Panc1 (cell line): ENCODE measurements at regions not wholly inside any gene's neighbourhood (a gene's known extent, or its start where the extent isn't known, plus 50 kb on each side); places are given as distances from the start of the nearest gene placed in this dataset.

Experiments
- ATAC-seq: fragments of 200-7000 bp; cut with Tn5 transposase; 2 replicates; pipeline ENCODE4 v1.9.1; 2020; ENCODE audit warnings: mild to moderate bottlenecking, moderate library complexity
- BruUV-seq: library from RNA; stranded (reverse); fragments of 400-500 nt; replicated peaks from 2 replicates; lab custom pipeline; 2021; lab: Mats Ljungman, UMichigan
- CTCF ChIA-PET: fragments of 300-600 bp; sonication (Branson Sonifier 250); formaldehyde crosslinking; loops from one replicate; lab custom pipeline; 2022; ENCODE audit warnings: antibody characterized with exemption; lab: Charles Lee
- POLR2A ChIA-PET: fragments of 300-600 bp; sonication (Branson Sonifier 250); formaldehyde crosslinking; loops from one replicate; lab custom pipeline; 2022; ENCODE audit warnings: antibody characterized with exemption; lab: Charles Lee
- DNase-seq: peaks from one replicate; pipeline ENCODE4 v3.0.0-alpha.2; 2010; ENCODE audit warnings: low read depth, low spot score
- H3K27ac ChIP-seq: 2 replicates; pipeline ENCODE4 v1.5.1; 2011; ENCODE audit warnings: mild to moderate bottlenecking, low read length, inconsistent platforms
- H3K27me3 ChIP-seq: fragments of 200-500 bp; sonication (Bioruptor generic); 2 replicates; pipeline ENCODE4 v1.6.0; 2014; ENCODE audit warnings: low read length, inconsistent platforms; ENCODE audit not compliant: control insufficient read depth, insufficient read depth
- H3K36me3 ChIP-seq: fragments of 200-500 bp; sonication (Bioruptor generic); 2 replicates; pipeline ENCODE4 v1.5.1; 2014; ENCODE audit warnings: inconsistent platforms, mild to moderate bottlenecking, low read length, moderate library complexity; ENCODE audit not compliant: control insufficient read depth, insufficient read depth
- H3K4me1 ChIP-seq: 2 replicates; pipeline ENCODE4 v1.5.1; 2011; ENCODE audit warnings: inconsistent platforms, mild to moderate bottlenecking, low read length, moderate library complexity; ENCODE audit not compliant: control insufficient read depth, insufficient read depth
- H3K4me3 ChIP-seq, 2 experiments: 2 replicates each; pipeline ENCODE4 v1.5.1; 2011 to 2012; ENCODE audit warnings: low read depth in 2 of 2, low read length in 2 of 2, mild to moderate bottlenecking in 2 of 2, inconsistent platforms in 1 of 2, moderate library complexity in 1 of 2
- H3K9me3 ChIP-seq: fragments of 200-500 bp; sonication (Bioruptor generic); 2 replicates; pipeline ENCODE4 v1.5.1; 2014; ENCODE audit warnings: low read depth, mild to moderate bottlenecking, inconsistent platforms, low read length, moderate library complexity; ENCODE audit not compliant: control insufficient read depth, insufficient read depth
- POLR2AphosphoS5 ChIP-seq: IDR thresholded peaks from 2 replicates; pipeline ENCODE4 v1.6.1; 2012; ENCODE audit warnings: mild to moderate bottlenecking, low read depth, low read length, moderate library complexity
- SIN3A ChIP-seq: IDR thresholded peaks from 2 replicates; pipeline ENCODE4 v1.6.1; 2012; ENCODE audit warnings: low read depth, mild to moderate bottlenecking, low read length, moderate library complexity, borderline replicate concordance; ENCODE audit not compliant: insufficient read depth
- TCF7L2 ChIP-seq: IDR thresholded peaks from 2 replicates; pipeline ENCODE4 v1.6.1; 2011; ENCODE audit warnings: mild to moderate bottlenecking, low read depth, low read length, inconsistent platforms
- in situ Hi-C: cut with HindIII; loops from 2 replicates; pipeline ENCODE4 v1.10.0; 2016; ENCODE audit warnings: low sequenced_read_pairs, low pct_unique_long_range_greater_than_20kb
- intact Hi-C: fragments of 100-400 bp; cut with micrococcal nuclease; formaldehyde crosslinking; loops from one replicate; pipeline ENCODE4 v1.10.0; 2022; ENCODE audit not compliant: unreplicated experiment
- TF ChIP-seq, protein P1 (sequence below): fragments of 450-650 bp; IDR thresholded peaks from 2 replicates; pipeline ENCODE4 v1.5.1; 2017; ENCODE audit warnings: mild to moderate bottlenecking
- TF ChIP-seq, protein P2 (sequence below), 2 experiments: IDR thresholded peaks; 2 replicates each; pipeline ENCODE4 v1.6.1; 2011 to 2012; ENCODE audit warnings: low read depth in 2 of 2, control low read depth in 1 of 2, low read length in 1 of 2, mild to moderate bottlenecking in 1 of 2, moderate library complexity in 1 of 2; ENCODE audit not compliant: insufficient read depth in 1 of 2

DNA sequence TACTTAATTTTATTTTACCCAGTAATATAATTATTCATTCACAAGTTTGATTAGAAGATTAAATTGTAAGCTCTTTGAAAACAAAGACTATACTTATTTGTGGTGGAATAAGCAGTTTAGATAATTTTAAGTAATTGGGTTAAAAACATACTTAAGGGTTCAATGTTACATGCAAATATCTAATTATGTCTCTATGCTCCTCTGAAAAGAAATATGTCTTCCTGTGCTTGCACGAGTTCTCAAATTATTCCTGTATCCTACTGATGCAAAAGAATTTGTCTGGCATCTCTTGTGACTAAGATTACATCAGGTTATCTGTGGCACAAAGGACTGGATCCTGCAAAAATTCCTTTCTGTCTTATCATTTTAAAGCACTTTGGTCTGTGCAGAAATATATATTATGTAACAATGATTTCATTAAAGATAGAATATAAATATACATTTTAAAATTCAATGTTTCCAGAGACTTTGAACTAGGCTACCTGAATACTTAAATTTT is 416.7 kb downstream of the COL11A1 start:
- CTCF ChIA-PET, result no interaction called here
- in situ Hi-C loops, result no loop called here
- no peaks in the 10 kb centered on the region for H3K27me3 ChIP-seq
- no peak for DNase-seq
- no peaks in the 10 kb centered on the region for H3K4me1 ChIP-seq
- TF ChIP-seq POLR2AphosphoS5 (no peak), SIN3A (no peak), TCF7L2 (no peak)
- TF ChIP-seq, protein P1, sequence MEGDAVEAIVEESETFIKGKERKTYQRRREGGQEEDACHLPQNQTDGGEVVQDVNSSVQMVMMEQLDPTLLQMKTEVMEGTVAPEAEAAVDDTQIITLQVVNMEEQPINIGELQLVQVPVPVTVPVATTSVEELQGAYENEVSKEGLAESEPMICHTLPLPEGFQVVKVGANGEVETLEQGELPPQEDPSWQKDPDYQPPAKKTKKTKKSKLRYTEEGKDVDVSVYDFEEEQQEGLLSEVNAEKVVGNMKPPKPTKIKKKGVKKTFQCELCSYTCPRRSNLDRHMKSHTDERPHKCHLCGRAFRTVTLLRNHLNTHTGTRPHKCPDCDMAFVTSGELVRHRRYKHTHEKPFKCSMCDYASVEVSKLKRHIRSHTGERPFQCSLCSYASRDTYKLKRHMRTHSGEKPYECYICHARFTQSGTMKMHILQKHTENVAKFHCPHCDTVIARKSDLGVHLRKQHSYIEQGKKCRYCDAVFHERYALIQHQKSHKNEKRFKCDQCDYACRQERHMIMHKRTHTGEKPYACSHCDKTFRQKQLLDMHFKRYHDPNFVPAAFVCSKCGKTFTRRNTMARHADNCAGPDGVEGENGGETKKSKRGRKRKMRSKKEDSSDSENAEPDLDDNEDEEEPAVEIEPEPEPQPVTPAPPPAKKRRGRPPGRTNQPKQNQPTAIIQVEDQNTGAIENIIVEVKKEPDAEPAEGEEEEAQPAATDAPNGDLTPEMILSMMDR, result no peak
- TF ChIP-seq, protein P2, sequence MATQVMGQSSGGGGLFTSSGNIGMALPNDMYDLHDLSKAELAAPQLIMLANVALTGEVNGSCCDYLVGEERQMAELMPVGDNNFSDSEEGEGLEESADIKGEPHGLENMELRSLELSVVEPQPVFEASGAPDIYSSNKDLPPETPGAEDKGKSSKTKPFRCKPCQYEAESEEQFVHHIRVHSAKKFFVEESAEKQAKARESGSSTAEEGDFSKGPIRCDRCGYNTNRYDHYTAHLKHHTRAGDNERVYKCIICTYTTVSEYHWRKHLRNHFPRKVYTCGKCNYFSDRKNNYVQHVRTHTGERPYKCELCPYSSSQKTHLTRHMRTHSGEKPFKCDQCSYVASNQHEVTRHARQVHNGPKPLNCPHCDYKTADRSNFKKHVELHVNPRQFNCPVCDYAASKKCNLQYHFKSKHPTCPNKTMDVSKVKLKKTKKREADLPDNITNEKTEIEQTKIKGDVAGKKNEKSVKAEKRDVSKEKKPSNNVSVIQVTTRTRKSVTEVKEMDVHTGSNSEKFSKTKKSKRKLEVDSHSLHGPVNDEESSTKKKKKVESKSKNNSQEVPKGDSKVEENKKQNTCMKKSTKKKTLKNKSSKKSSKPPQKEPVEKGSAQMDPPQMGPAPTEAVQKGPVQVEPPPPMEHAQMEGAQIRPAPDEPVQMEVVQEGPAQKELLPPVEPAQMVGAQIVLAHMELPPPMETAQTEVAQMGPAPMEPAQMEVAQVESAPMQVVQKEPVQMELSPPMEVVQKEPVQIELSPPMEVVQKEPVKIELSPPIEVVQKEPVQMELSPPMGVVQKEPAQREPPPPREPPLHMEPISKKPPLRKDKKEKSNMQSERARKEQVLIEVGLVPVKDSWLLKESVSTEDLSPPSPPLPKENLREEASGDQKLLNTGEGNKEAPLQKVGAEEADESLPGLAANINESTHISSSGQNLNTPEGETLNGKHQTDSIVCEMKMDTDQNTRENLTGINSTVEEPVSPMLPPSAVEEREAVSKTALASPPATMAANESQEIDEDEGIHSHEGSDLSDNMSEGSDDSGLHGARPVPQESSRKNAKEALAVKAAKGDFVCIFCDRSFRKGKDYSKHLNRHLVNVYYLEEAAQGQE (IDR thresholded peaks at IDR 0.05; ENCODE audit: insufficient read depth in 1 of 2, low read depth in 2 of 2, low read length in 1 of 2), result no peak
- H3K36me3 ChIP-seq, result no peaks in the 10 kb centered on the region
- intact Hi-C loops, result no loop called here
- no TSS peak for BruUV-seq
- no peak overlapping the region for H3K4me3 ChIP-seq
- POLR2A ChIA-PET, result no interaction called here
- H3K9me3 ChIP-seq, result no peaks in the 10 kb centered on the region
- no peak overlapping the region for H3K27ac ChIP-seq
- no peak for ATAC-seq

DNA sequence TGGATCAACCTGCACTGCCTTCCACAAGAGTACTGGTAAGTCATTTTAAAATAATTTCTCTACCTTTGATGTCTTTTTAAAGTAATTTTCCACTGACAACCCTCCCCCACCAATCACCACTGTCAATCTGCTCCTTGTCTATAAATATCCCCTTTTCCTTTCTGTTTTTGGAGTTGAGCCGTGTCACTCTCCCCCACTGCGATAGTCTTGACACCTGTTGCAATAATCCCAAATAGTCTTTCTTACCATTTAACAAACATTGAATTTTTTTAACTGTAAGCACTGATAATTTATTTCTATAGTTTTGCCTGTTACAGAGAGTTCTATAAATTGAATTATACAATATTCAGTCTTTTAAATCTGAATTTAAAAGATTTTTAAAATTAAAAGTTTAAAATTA is 420.9 kb downstream of the COL11A1 start:
- no peaks in the 10 kb centered on the region for H3K36me3 ChIP-seq
- no peaks in the 10 kb centered on the region for H3K9me3 ChIP-seq
- no peak for ATAC-seq
- H3K27me3 ChIP-seq, result no peaks in the 10 kb centered on the region
- no peak for TF ChIP-seq TCF7L2
- TF ChIP-seq SIN3A, result no peak
- TF ChIP-seq, protein P1, result no peak
- TF ChIP-seq, protein P2 (IDR thresholded peaks at IDR 0.05; ENCODE audit: insufficient read depth in 1 of 2, low read depth in 2 of 2, low read length in 1 of 2), result no peak
- no peak for DNase-seq
- H3K27ac ChIP-seq, result no peak overlapping the region
- in situ Hi-C loops, result no loop called here
- no TSS peak for BruUV-seq
- intact Hi-C loops, result no loop called here
- H3K4me1 ChIP-seq, result no peaks in the 10 kb centered on the region
- CTCF ChIA-PET, result no interaction called here
- no peak overlapping the region for H3K4me3 ChIP-seq
- POLR2A ChIA-PET, result no interaction called here
